Neural cell (in vitro differentiated cells): ENCODE measurements at regions not wholly inside any gene's neighbourhood (a gene's known extent, or its start where the extent isn't known, plus 50 kb on each side); places are given as distances from the start of the nearest gene placed in this dataset.

Experiments
- H2AFZ ChIP-seq: fragments of 200-600, 300-800 bp; sonication (generic), shearing (Covaris generic); 2 replicates; pipeline ENCODE4 v1.6.0; 2014; ENCODE audit warnings: low read depth, mild to moderate bottlenecking, antibody characterized with exemption, low read length, moderate library complexity
- H3F3A ChIP-seq: fragments of 200-600 bp; shearing (Covaris generic); 2 replicates; pipeline ENCODE4 v1.6.1; 2016; ENCODE audit warnings: mild to moderate bottlenecking, moderate library complexity, mixed read lengths, antibody characterized with exemption, low read length; ENCODE audit not compliant: insufficient read depth, poor library complexity, severe bottlenecking
- H3K27ac ChIP-seq: fragments of 200-600, 300-800 bp; sonication (generic), shearing (Covaris generic); 2 replicates; pipeline ENCODE4 v1.5.1; 2014; ENCODE audit warnings: mild to moderate bottlenecking, low read length, moderate library complexity
- H3K27me3 ChIP-seq: fragments of 300-800, 200-600 bp; sonication (generic), shearing (Covaris generic); 2 replicates; pipeline ENCODE4 v1.6.0; 2014; ENCODE audit warnings: mild to moderate bottlenecking, low read depth, low read length, moderate library complexity; ENCODE audit not compliant: insufficient read depth
- H3K36me3 ChIP-seq: fragments of 300-800, 200-600 bp; sonication (generic), shearing (Covaris generic); 2 replicates; pipeline ENCODE4 v1.5.1; 2014; ENCODE audit warnings: mild to moderate bottlenecking, antibody characterized with exemption, low read length, moderate library complexity; ENCODE audit not compliant: insufficient read depth
- H3K4me2 ChIP-seq: fragments of 300-800, 200-600 bp; sonication (generic), shearing (Covaris generic); 2 replicates; pipeline ENCODE4 v1.6.0; 2014; ENCODE audit warnings: mild to moderate bottlenecking, low read length
- H3K4me3 ChIP-seq: fragments of 300-800, 200-600 bp; sonication (generic), shearing (Covaris generic); 2 replicates; pipeline ENCODE4 v1.5.1; 2014; ENCODE audit warnings: mild to moderate bottlenecking, low read length, moderate library complexity
- H3K79me2 ChIP-seq: fragments of 200-600 bp; shearing (Covaris generic); replicated peaks from 2 replicates; pipeline ENCODE4 v1.6.0; 2014; ENCODE audit warnings: mild to moderate bottlenecking, low read length, moderate library complexity; ENCODE audit not compliant: insufficient read depth
- H3K9ac ChIP-seq: fragments of 300-800, 200-600 bp; sonication (generic), shearing (Covaris generic); 2 replicates; pipeline ENCODE4 v1.6.1; 2016; ENCODE audit warnings: mild to moderate bottlenecking, low read length, mixed read lengths
- H3K9me2 ChIP-seq: fragments of 200-600 bp; shearing (Covaris generic); 2 replicates; pipeline ENCODE4 v1.6.1; 2016; ENCODE audit warnings: mild to moderate bottlenecking, low read length, mixed read lengths; ENCODE audit not compliant: insufficient read depth
- H3K9me3 ChIP-seq: fragments of 200-600, 300-800 bp; sonication (generic), shearing (Covaris generic); 2 replicates; pipeline ENCODE4 v1.6.1; 2016; ENCODE audit warnings: mild to moderate bottlenecking, mixed run types, low read length, moderate library complexity, mixed read lengths
- H4K20me1 ChIP-seq: fragments of 200-600 bp; shearing (Covaris generic); 2 replicates; pipeline ENCODE4 v1.6.1; 2016; ENCODE audit warnings: mild to moderate bottlenecking, mixed run types; ENCODE audit not compliant: insufficient read depth
- CTCF ChIP-seq: fragments of 450-650 bp; IDR thresholded peaks from 2 replicates; pipeline ENCODE4 v1.5.1; 2014; ENCODE audit warnings: antibody characterized with exemption, mild to moderate bottlenecking, moderate library complexity; ENCODE audit not compliant: poor library complexity, severe bottlenecking
- EP300 ChIP-seq: fragments of 450-650 bp; conservative IDR thresholded peaks from 2 replicates; pipeline ENCODE4 v1.6.1; 2014; ENCODE audit warnings: antibody characterized with exemption, mild to moderate bottlenecking, moderate library complexity; ENCODE audit not compliant: poor library complexity, severe bottlenecking
- EZH2 ChIP-seq: fragments of 200-600, 300-800 bp; shearing (Covaris generic), sonication (generic); IDR thresholded peaks from 2 replicates; pipeline ENCODE4 v1.6.1; 2014; ENCODE audit warnings: antibody characterized with exemption, low read length, borderline replicate concordance, mild to moderate bottlenecking; ENCODE audit not compliant: insufficient read depth, poor library complexity, severe bottlenecking
- MXI1 ChIP-seq: fragments of 450-650 bp; conservative IDR thresholded peaks from 2 replicates; pipeline ENCODE4 v1.6.1; 2014; ENCODE audit warnings: antibody characterized with exemption, mild to moderate bottlenecking; ENCODE audit not compliant: poor library complexity, severe bottlenecking
- POLR2AphosphoS5 ChIP-seq: IDR thresholded peaks from 2 replicates; pipeline ENCODE4 v1.6.1; 2012
- RAD21 ChIP-seq: fragments of 450-650 bp; conservative IDR thresholded peaks from 2 replicates; pipeline ENCODE4 v1.6.1; 2014; ENCODE audit warnings: antibody characterized with exemption, mild to moderate bottlenecking, moderate library complexity
- REST ChIP-seq: IDR thresholded peaks from 2 replicates; pipeline ENCODE4 v1.6.1; 2012; ENCODE audit warnings: borderline replicate concordance
- SMC3 ChIP-seq: fragments of 450-650 bp; conservative IDR thresholded peaks from 2 replicates; pipeline ENCODE4 v1.6.1; 2014; ENCODE audit warnings: antibody characterized with exemption, mild to moderate bottlenecking, moderate library complexity; ENCODE audit not compliant: poor library complexity
- TAF1 ChIP-seq: IDR thresholded peaks from 2 replicates; pipeline ENCODE4 v1.6.1; 2012; ENCODE audit warnings: low read depth

- Histone ChIP-seq H3K27me3 (no peaks in the 10 kb centered on the region), H3K9ac (no peak overlapping the region), H2AFZ (no peak overlapping the region), H3K9me2 (no peaks in the 10 kb centered on the region), H3K79me2 (no peaks in the 10 kb centered on the region), H3K9me3 (no peaks in the 10 kb centered on the region), H3K27ac (no peak overlapping the region), H3K4me2 (no peak overlapping the region), H4K20me1 (no peaks in the 10 kb centered on the region), H3K4me3 (no peak overlapping the region), H3K36me3 (no peaks in the 10 kb centered on the region), H3F3A (no peaks in the 10 kb centered on the region)
- no peak for TF ChIP-seq EP300
- no peak for TF ChIP-seq REST
- no peak for TF ChIP-seq EZH2
- no peak for TF ChIP-seq POLR2AphosphoS5
- no peak for TF ChIP-seq SMC3
- TF ChIP-seq CTCF, result no peak
- TF ChIP-seq TAF1, result no peak
- TF ChIP-seq RAD21, result no peak
- TF ChIP-seq MXI1, result no peak
Observed at GRCh38 chr1:22250724-22251123, 107.8 kb upstream of the WNT4 start.

GRCh38 chr1:22252251-22252650 is 109.4 kb upstream of the WNT4 start:
- Histone ChIP-seq H3K36me3 (no peaks in the 10 kb centered on the region), H3K27ac (no peak overlapping the region), H4K20me1 (no peaks in the 10 kb centered on the region), H2AFZ (no peak overlapping the region), H3K9me3 (no peaks in the 10 kb centered on the region), H3K4me3 (no peak overlapping the region), H3K79me2 (no peaks in the 10 kb centered on the region), H3K9me2 (no peaks in the 10 kb centered on the region), H3K9ac (no peak overlapping the region), H3F3A (no peaks in the 10 kb centered on the region), H3K4me2 (no peak overlapping the region), H3K27me3 (no peaks in the 10 kb centered on the region)
- TF ChIP-seq TAF1, result no peak
- TF ChIP-seq MXI1, result no peak
- TF ChIP-seq EZH2, result no peak
- TF ChIP-seq RAD21, result no peak
